ENCODE measurements at regions not wholly inside any gene's neighbourhood (a gene's known extent, or its start where the extent isn't known, plus 50 kb on each side); places are given as distances from the start of the nearest gene placed in this dataset.

DNA sequence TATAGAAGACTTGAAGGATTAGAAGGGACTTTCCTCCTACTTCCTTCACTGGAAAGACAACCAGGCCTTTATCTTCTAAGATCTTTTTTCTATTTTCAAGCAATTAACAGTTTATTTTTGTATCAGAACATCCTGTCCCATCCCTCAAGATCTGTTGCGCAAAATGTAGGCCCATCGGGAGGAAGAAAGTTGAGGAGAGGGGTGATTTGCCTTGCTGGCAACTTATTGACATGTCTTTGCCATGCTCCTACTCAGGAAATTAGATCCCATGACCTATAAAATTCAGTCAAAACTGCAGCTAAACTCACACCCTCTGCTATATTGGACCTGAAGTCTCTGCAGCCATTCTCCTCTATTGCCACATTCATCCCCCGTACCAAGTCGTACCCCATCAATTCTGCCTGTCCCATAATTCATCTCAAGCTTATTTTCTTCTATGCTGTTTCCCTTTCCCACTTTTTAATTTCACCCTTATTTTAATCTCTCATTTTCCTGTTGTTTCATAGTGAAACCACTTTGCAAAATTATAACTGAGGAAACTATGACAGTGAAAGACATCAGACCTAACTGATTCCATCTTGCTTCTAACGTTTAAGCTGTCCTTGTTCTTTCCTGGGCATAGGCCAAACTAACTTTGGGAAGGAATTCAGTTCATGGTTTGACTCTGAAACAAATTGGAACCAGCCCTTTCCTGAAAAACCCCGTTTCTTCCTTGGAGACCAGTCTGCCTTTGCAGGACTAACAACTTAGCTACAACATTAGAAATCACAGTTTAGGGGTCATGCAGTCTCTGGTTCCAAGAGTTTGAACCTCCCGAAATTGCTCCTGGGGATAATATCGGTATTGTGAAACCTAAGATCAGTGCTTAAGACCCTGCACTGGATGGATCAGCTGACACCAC, 195.7 kb upstream of the PTBP2 start:
- H3K27ac ChIP-seq (ENCODE audit: low read depth, low read length): no peak overlapping the region
- H3K56ac ChIP-seq (replicated peaks; ENCODE audit: insufficient read length, low read depth, low read length): no peak overlapping the region
- H2BK120ac ChIP-seq (replicated peaks; ENCODE audit: low read depth, low read length): no peak overlapping the region
- H4K5ac ChIP-seq (ENCODE audit: insufficient read length, low read depth, low read length): no peak overlapping the region
- H3K23me2 ChIP-seq (ENCODE audit: low read depth, low read length): no peaks in the 10 kb centered on the region
- FAIRE-seq (no peak), DNase-seq (ENCODE audit: low read depth in 1 of 2, low spot score in 2 of 2) (no peak)
- H3K4me1 ChIP-seq (replicated peaks in 1 of 4; ENCODE audit: control insufficient read depth in 3 of 4, insufficient read depth in 4 of 4, low read length in 3 of 4): peaks cover 6 to 28% (median 11%) of the 10 kb centered on the region in 4 experiments; a peak in 6 of 7 replicates
- no peak overlapping the region for H2BK12ac ChIP-seq (ENCODE audit: low read depth, low read length)
- no peaks in the 10 kb centered on the region; a peak in 1 of 7 replicates for H3K27me3 ChIP-seq (replicated peaks in 1 of 4; ENCODE audit: control insufficient read depth in 3 of 4, extremely low read depth in 1 of 4, insufficient read depth in 3 of 4, low read length in 3 of 4)
- no peak overlapping the region for H3K4me3 ChIP-seq (ENCODE audit: extremely low read depth in 1 of 4, insufficient read depth in 2 of 4, low read depth in 3 of 4, low read length in 4 of 4)
- no peak overlapping the region for H3K23ac ChIP-seq (ENCODE audit: insufficient read length)
- POLR2A ChIA-PET (ENCODE audit: partially characterized antibody): interaction anchor here (0.7 kb wide), 1 partner anchor 197 kb away, joined by 3 read pairs; no protein-coding TSS in a partner anchor
- WGBS, 2 experiments (ENCODE audit: extremely low coverage in 1 of 2, insufficient coverage in 1 of 2, insufficient read length in 1 of 2, insufficient replicate concordance in 2 of 2, low coverage in 1 of 2, low lambda C conversion rate in 2 of 2, missing lambda C conversion rate in 1 of 2): 86% methylated on average over 8 of the region's 8 CpGs; no CpG with 5 or more reads in 1 of the 2 experiments
- no peaks in the 10 kb centered on the region for H3K79me1 ChIP-seq (ENCODE audit: low read depth, low read length)
- no peak overlapping the region for H2BK15ac ChIP-seq (ENCODE audit: low read length)
- no peak overlapping the region for H4K91ac ChIP-seq (replicated peaks; ENCODE audit: insufficient read length, low read length)
- H3K14ac ChIP-seq (ENCODE audit: insufficient read length): no peak overlapping the region
- H2AFZ ChIP-seq (ENCODE audit: low read length): 0 out of 2 replicates have a peak overlapping the region, but pooled peaks have one; percentile 26
- H2BK5ac ChIP-seq (ENCODE audit: low read depth, low read length): no peak overlapping the region
- H3K9ac ChIP-seq (replicated peaks in 1 of 4; ENCODE audit: extremely low read depth in 1 of 4, low read depth in 3 of 4, low read length in 3 of 4): no peak overlapping the region
- no peaks in the 10 kb centered on the region for H3K79me2 ChIP-seq (ENCODE audit: control insufficient read depth in 1 of 2, insufficient read depth in 2 of 2, low read length in 2 of 2)
- H3K4ac ChIP-seq (replicated peaks; ENCODE audit: insufficient read length, low read depth, low read length): no peak overlapping the region
- no peak overlapping the region for H2AK5ac ChIP-seq (ENCODE audit: low read depth, low read length)
- peaks cover 0 to 5% (median 0%) of the 10 kb centered on the region in 4 experiments; a peak in 1 of 8 replicates for H3K36me3 ChIP-seq (ENCODE audit: control insufficient read depth in 2 of 4, insufficient read depth in 4 of 4, low read length in 3 of 4)
- H4K8ac ChIP-seq (ENCODE audit: extremely low read depth, insufficient read depth, low read length): no peak overlapping the region
- H3K18ac ChIP-seq (ENCODE audit: extremely low read depth, low read length): no peak overlapping the region
- no peaks in the 10 kb centered on the region for H4K20me1 ChIP-seq (replicated peaks in 1 of 2; ENCODE audit: control insufficient read depth in 1 of 2, insufficient read depth in 2 of 2, low read length in 2 of 2)
- H2BK20ac ChIP-seq (ENCODE audit: low read length): no peak overlapping the region
- H3K9me3 ChIP-seq (ENCODE audit: insufficient read depth in 2 of 2, low read depth in 1 of 2, low read length in 1 of 2): peaks cover 18 to 21% of the 10 kb centered on the region in 2 experiments
- H3K4me2 ChIP-seq (ENCODE audit: insufficient read depth in 1 of 2, low read depth in 2 of 2, low read length in 2 of 2): no peak overlapping the region
- CTCF ChIA-PET (ENCODE audit: partially characterized antibody): interaction anchor here (0.7 to 1.0 kb wide), 3 partner anchors 9 to 46 kb away, joined by 3 to 4 read pairs (median 3); no protein-coding TSS in a partner anchor
- no peak for TF ChIP-seq KDM4A (IDR thresholded peaks at IDR 0.05; ENCODE audit: low read depth, low read length, severe bottlenecking)
- TF ChIP-seq SUZ12 (IDR thresholded peaks at IDR 0.05; ENCODE audit: low read length): no peak
- TF ChIP-seq SP1 (IDR thresholded peaks at IDR 0.05; ENCODE audit: low read depth, low read length): no peak
- no peak for TF ChIP-seq NRF1 (IDR thresholded peaks at IDR 0.05; ENCODE audit: low read depth, low read length)
- TF ChIP-seq POLR2AphosphoS5 (IDR thresholded peaks at IDR 0.05; ENCODE audit: low read depth, low read length): no peak
- no peak for TF ChIP-seq TAF7 (optimal IDR thresholded peaks at IDR 0.05; ENCODE audit: borderline replicate concordance, low read depth, low read length)
- no peak for TF ChIP-seq SRF (IDR thresholded peaks at IDR 0.05; ENCODE audit: low read depth, low read length)
- no peak for TF ChIP-seq BACH1 (IDR thresholded peaks at IDR 0.05; ENCODE audit: low read length)
- TF ChIP-seq SP2 (IDR thresholded peaks at IDR 0.05; ENCODE audit: low read length): no peak
- no peak for TF ChIP-seq RFX5 (IDR thresholded peaks at IDR 0.05; ENCODE audit: borderline replicate concordance, low read depth, low read length)
- TF ChIP-seq ASH2L (IDR thresholded peaks at IDR 0.05; ENCODE audit: low read length): no peak
- TF ChIP-seq TAF1 (IDR thresholded peaks at IDR 0.05; ENCODE audit: low read depth, low read length): no peak
- no peak for TF ChIP-seq TBP (IDR thresholded peaks at IDR 0.05; ENCODE audit: low read depth, low read length)

Measured in H1 (cell line).